Activated CD8-positive, alpha-beta T cell treated with anti-CD3 and anti-CD28 coated beads, Interleukin-2, amount 10 ng/mL, durations not matched to agents 7 days and 5 days (primary cell): ENCODE measurements at regions not wholly inside any gene's neighbourhood (a gene's known extent, or its start where the extent isn't known, plus 50 kb on each side); places are given as distances from the start of the nearest gene placed in this dataset.
A peak's percentile ranks its signal among the peaks of the same experiment; 100 is the strongest.

Experiments used
- ATAC-seq: fragments of 150-1000 bp; cut with Tn5 transposase; one replicate; pipeline ENCODE4 v1.10.0; 2021; ENCODE audit warnings: moderate library complexity
- CTCF ChIA-PET: fragments of 350-600 bp; sonication (Branson Sonifier 250); formaldehyde crosslinking; loops from one replicate; lab custom pipeline; 2021; ENCODE audit warnings: antibody characterized with exemption; lab: Charles Lee
- POLR2A ChIA-PET: fragments of 350-600 bp; sonication (Branson Sonifier 250); formaldehyde crosslinking; loops from one replicate; lab custom pipeline; 2021; ENCODE audit warnings: antibody characterized with exemption; lab: Charles Lee
- DNase-seq: peaks from one replicate; pipeline ENCODE4 v3.0.0-alpha.2; 2020
- H3K27ac Mint-ChIP-seq: one replicate; pipeline ENCODE4 v1.8.0; 2021; ENCODE audit warnings: mild to moderate bottlenecking, mixed read lengths
- H3K27me3 Mint-ChIP-seq: one replicate; pipeline ENCODE4 v1.8.0; 2021; ENCODE audit warnings: low read depth, mixed read lengths
- H3K36me3 Mint-ChIP-seq: one replicate; pipeline ENCODE4 v1.8.0; 2021; ENCODE audit warnings: low read depth, mixed read lengths
- H3K4me1 Mint-ChIP-seq: one replicate; pipeline ENCODE4 v1.8.0; 2021; ENCODE audit warnings: low read depth, mixed read lengths
- H3K4me3 Mint-ChIP-seq: one replicate; pipeline ENCODE4 v1.8.0; 2021; ENCODE audit warnings: mild to moderate bottlenecking, mixed read lengths
- H3K9me3 Mint-ChIP-seq: one replicate; pipeline ENCODE4 v1.8.0; 2022; ENCODE audit warnings: mixed read lengths; ENCODE audit not compliant: insufficient read depth

GRCh38 chr9:699396-699795, 142.1 kb upstream of the DMRT1 start:
- H3K27ac Mint-ChIP-seq = no peak overlapping the region
- peaks cover 21% of the 10 kb centered on the region for H3K27me3 Mint-ChIP-seq
- no peaks in the 10 kb centered on the region for H3K36me3 Mint-ChIP-seq
- DNase-seq (no peak), ATAC-seq (no peak)
- peaks cover 1% of the 10 kb centered on the region for H3K4me1 Mint-ChIP-seq
- POLR2A ChIA-PET = no interaction called here
- CTCF ChIA-PET = interaction anchor here (1.4 kb wide), 1 partner anchor 57 kb away, joined by 3 read pairs; no protein-coding TSS in a partner anchor
- H3K9me3 Mint-ChIP-seq = no peaks in the 10 kb centered on the region
- no peak overlapping the region for H3K4me3 Mint-ChIP-seq

GRCh38 chr9:700365-701282, 140.9 kb upstream of the DMRT1 start:
- ChIA-PET CTCF (interaction anchor here (1.4 kb wide), 1 partner anchor 56 kb away, joined by 3 read pairs; no protein-coding TSS in a partner anchor), POLR2A (no interaction called here)
- Mint-ChIP-seq H3K9me3 (no peaks in the 10 kb centered on the region), H3K36me3 (no peaks in the 10 kb centered on the region), H3K27ac (no peak overlapping the region), H3K4me1 (no peaks in the 10 kb centered on the region), H3K27me3 (peaks cover 21% of the 10 kb centered on the region), H3K4me3 (no peak overlapping the region)
- ATAC-seq (no peak), DNase-seq (no peak)

- H3K9me3 Mint-ChIP-seq = no peaks in the 10 kb centered on the region
These were observed 138.1 kb upstream of the DMRT1 start for GRCh38 chr9:703392-703791.

GRCh38 chr9:706073-706472, 135.4 kb upstream of the DMRT1 start:
- no peak overlapping the region for H3K27ac Mint-ChIP-seq

More at GRCh38 chr9:703392-703791, 138.1 kb upstream of the DMRT1 start:
- Mint-ChIP-seq H3K4me1 (peaks cover 15% of the 10 kb centered on the region), H3K27me3 (peaks cover 22% of the 10 kb centered on the region), H3K4me3 (no peak overlapping the region), H3K27ac (no peak overlapping the region), H3K36me3 (no peaks in the 10 kb centered on the region)
- ATAC-seq = no peak
- ChIA-PET CTCF (interaction anchor here (1.0 to 1.5 kb wide), 3 partner anchors 19 to 90 kb away, joined by 3 to 4 read pairs (median 4); no protein-coding TSS in a partner anchor), POLR2A (interaction anchor here (1.2 kb wide), 1 partner anchor 10 kb away, joined by 3 read pairs; no protein-coding TSS in a partner anchor)
- no peak for DNase-seq

GRCh38 chr9:706606-707459, 134.7 kb upstream of the DMRT1 start:
- peak; percentile 95 for ATAC-seq
- H3K27me3 Mint-ChIP-seq = peaks cover 16% of the 10 kb centered on the region
- ChIA-PET POLR2A (no interaction called here), CTCF (interaction anchor here (0.7 to 1.4 kb wide), 6 partner anchors 9 to 95 kb away, joined by 3 to 5 read pairs (median 4); no protein-coding TSS in a partner anchor)
- H3K36me3 Mint-ChIP-seq = peaks cover 5% of the 10 kb centered on the region
- H3K4me3 Mint-ChIP-seq = peak overlapping the region; percentile 78
- peak; percentile 54 for DNase-seq
- H3K4me1 Mint-ChIP-seq = peaks cover 20% of the 10 kb centered on the region
- no peaks in the 10 kb centered on the region for H3K9me3 Mint-ChIP-seq
- H3K27ac Mint-ChIP-seq = peak overlapping the region; percentile 76

More at GRCh38 chr9:706073-706472, 135.4 kb upstream of the DMRT1 start:
- peaks cover 5% of the 10 kb centered on the region for H3K36me3 Mint-ChIP-seq
- H3K27me3 Mint-ChIP-seq = peaks cover 16% of the 10 kb centered on the region
- peak overlapping the region; percentile 78 for H3K4me3 Mint-ChIP-seq
- H3K4me1 Mint-ChIP-seq = peaks cover 20% of the 10 kb centered on the region
- H3K9me3 Mint-ChIP-seq = no peaks in the 10 kb centered on the region
- CTCF ChIA-PET = interaction anchor here (1.0 kb wide), 1 partner anchor 44 kb away, joined by 3 read pairs; no protein-coding TSS in a partner anchor
- no peak for ATAC-seq
- POLR2A ChIA-PET = no interaction called here
- no peak for DNase-seq

- Mint-ChIP-seq H3K27ac (no peak overlapping the region), H3K9me3 (no peaks in the 10 kb centered on the region), H3K36me3 (peaks cover 5% of the 10 kb centered on the region), H3K4me1 (peaks cover 20% of the 10 kb centered on the region), H3K27me3 (peaks cover 12% of the 10 kb centered on the region), H3K4me3 (no peak overlapping the region)
- POLR2A ChIA-PET = no interaction called here
- ATAC-seq (no peak), DNase-seq (no peak)
- CTCF ChIA-PET = no interaction called here
These were observed 133.3 kb upstream of the DMRT1 start for GRCh38 chr9:708182-708550.

GRCh38 chr9:708551-709432, 132.7 kb upstream of the DMRT1 start:
- no peak overlapping the region for H3K27ac Mint-ChIP-seq
- POLR2A ChIA-PET = no interaction called here
- no peaks in the 10 kb centered on the region for H3K9me3 Mint-ChIP-seq
- peaks cover 20% of the 10 kb centered on the region for H3K4me1 Mint-ChIP-seq
- H3K27me3 Mint-ChIP-seq = peaks cover 12% of the 10 kb centered on the region
- no peak overlapping the region for H3K4me3 Mint-ChIP-seq
- DNase-seq = no peak
- ATAC-seq = no peak
- CTCF ChIA-PET = no interaction called here
- H3K36me3 Mint-ChIP-seq = peaks cover 5% of the 10 kb centered on the region

GRCh38 chr9:710951-711745, 130.3 kb upstream of the DMRT1 start:
- no peak for ATAC-seq
- H3K4me3 Mint-ChIP-seq = no peak overlapping the region
- ChIA-PET POLR2A (no interaction called here), CTCF (interaction anchor here (0.8 kb wide), 1 partner anchor 12 kb away, joined by 3 read pairs; no protein-coding TSS in a partner anchor)
- H3K4me1 Mint-ChIP-seq = peaks cover 16% of the 10 kb centered on the region
- H3K36me3 Mint-ChIP-seq = peaks cover 5% of the 10 kb centered on the region
- H3K27ac Mint-ChIP-seq = no peak overlapping the region
- DNase-seq = no peak
- peaks cover 9% of the 10 kb centered on the region for H3K27me3 Mint-ChIP-seq
- no peaks in the 10 kb centered on the region for H3K9me3 Mint-ChIP-seq

GRCh38 chr9:711761-712553, 129.5 kb upstream of the DMRT1 start:
- ChIA-PET POLR2A (no interaction called here), CTCF (interaction anchor here (1.4 kb wide), 1 partner anchor 99 kb away, joined by 5 read pairs; no protein-coding TSS in a partner anchor)
- DNase-seq (no peak), ATAC-seq (no peak)
- no peaks in the 10 kb centered on the region for H3K9me3 Mint-ChIP-seq
- H3K36me3 Mint-ChIP-seq = peaks cover 5% of the 10 kb centered on the region
- peaks cover 5% of the 10 kb centered on the region for H3K27me3 Mint-ChIP-seq
- H3K4me1 Mint-ChIP-seq = peaks cover 8% of the 10 kb centered on the region
- no peak overlapping the region for H3K27ac Mint-ChIP-seq
- H3K4me3 Mint-ChIP-seq = no peak overlapping the region

- no peak for ATAC-seq
- Mint-ChIP-seq H3K27me3 (peaks cover 5% of the 10 kb centered on the region), H3K36me3 (peaks cover 5% of the 10 kb centered on the region), H3K9me3 (no peaks in the 10 kb centered on the region), H3K4me3 (no peak overlapping the region), H3K4me1 (peaks cover 8% of the 10 kb centered on the region), H3K27ac (no peak overlapping the region)
- ChIA-PET CTCF (interaction anchor here (1.4 kb wide), 1 partner anchor 99 kb away, joined by 5 read pairs; no protein-coding TSS in a partner anchor), POLR2A (interaction anchor here (1.0 kb wide), 1 partner anchor 9 kb away, joined by 3 read pairs; no protein-coding TSS in a partner anchor)
- no peak for DNase-seq
These were observed 128.9 kb upstream of the DMRT1 start for GRCh38 chr9:712643-713042.
